ENCODE measurements at regions not wholly inside any gene's neighbourhood (a gene's known extent, or its start where the extent isn't known, plus 50 kb on each side); places are given as distances from the start of the nearest gene placed in this dataset.

- no peak for TF ChIP-seq POLR2A (IDR thresholded peaks at IDR 0.05)
- no peak for TF ChIP-seq CTCF (IDR thresholded peaks at IDR 0.05)
Observed at GRCh38 chr6:112401083-112401482, 54.0 kb downstream of the RFPL4B start.
